ENCODE measurements at regions not wholly inside any gene's neighbourhood (a gene's known extent, or its start where the extent isn't known, plus 50 kb on each side); places are given as distances from the start of the nearest gene placed in this dataset.

- no peaks in the 10 kb centered on the region for H3K4me1 Mint-ChIP-seq
- Histone ChIP-seq H3K4me1 (ENCODE audit: control insufficient read depth in 1 of 2, insufficient read depth in 2 of 2, low read length in 2 of 2) (no peaks in the 10 kb centered on the region), H3K27me3 (ENCODE audit: control insufficient read depth in 2 of 2, insufficient read depth in 2 of 2, low read length in 2 of 2) (no peaks in the 10 kb centered on the region), H3K27ac (ENCODE audit: low read depth in 1 of 2, low read length in 2 of 2) (no peak overlapping the region), H2AFZ (ENCODE audit: insufficient read depth, low read depth, low read length, poor library complexity, severe bottlenecking) (no peak overlapping the region), H3K4me3 (replicated peaks in 1 of 3; ENCODE audit: low read depth in 2 of 3, low read length in 3 of 3) (no peak overlapping the region), H3K9me3 (replicated peaks in 1 of 2; ENCODE audit: control insufficient read depth in 1 of 2, insufficient read depth in 1 of 2, low read length in 2 of 2) (no peaks in the 10 kb centered on the region), H4K20me1 (ENCODE audit: insufficient read depth, low read length) (no peaks in the 10 kb centered on the region), H3K36me3 (replicated peaks in 1 of 2; ENCODE audit: control insufficient read depth in 1 of 2, insufficient read depth in 2 of 2, low read length in 2 of 2) (no peaks in the 10 kb centered on the region), H3K9ac (ENCODE audit: insufficient read depth, low read length, poor library complexity, severe bottlenecking) (no peak overlapping the region), H3K79me2 (ENCODE audit: insufficient read depth, low read length) (no peaks in the 10 kb centered on the region), H3K4me2 (replicated peaks; ENCODE audit: extremely low read depth, low read length, poor library complexity, severe bottlenecking) (no peak overlapping the region)
- TF ChIP-seq CTCF (IDR thresholded peaks at IDR 0.05) = no peak
- WGBS (ENCODE audit: insufficient coverage) = 79% methylated on average over 7 of the region's 8 CpGs
- no peak for DNase-seq
- intact Hi-C loops (cut with micrococcal nuclease) = no loop called here
- H3K27ac Mint-ChIP-seq = no peak overlapping the region
- no peaks in the 10 kb centered on the region for H3K36me3 Mint-ChIP-seq
- H3K4me3 Mint-ChIP-seq = no peak overlapping the region
- peaks cover 0 to 4% (median 0%) of the 10 kb centered on the region in 7 donors for H3K9me3 Mint-ChIP-seq
- peaks cover 4 to 11% (median 9%) of the 10 kb centered on the region in 3 donors for H3K27me3 Mint-ChIP-seq (ENCODE audit: low read depth in 3 of 3)
Observed at GRCh38 chr16:85195271-85195647, 83.0 kb upstream of the CIBAR2 start.

GRCh38 chr16:85195900-85196772, 83.9 kb upstream of the CIBAR2 start:
- no peaks in the 10 kb centered on the region for H3K4me1 Mint-ChIP-seq
- Histone ChIP-seq H3K4me2 (replicated peaks; ENCODE audit: extremely low read depth, low read length, poor library complexity, severe bottlenecking) (no peak overlapping the region), H3K4me3 (replicated peaks in 1 of 3; ENCODE audit: low read depth in 2 of 3, low read length in 3 of 3) (no peak overlapping the region), H3K4me1 (ENCODE audit: control insufficient read depth in 1 of 2, insufficient read depth in 2 of 2, low read length in 2 of 2) (no peaks in the 10 kb centered on the region), H3K9ac (ENCODE audit: insufficient read depth, low read length, poor library complexity, severe bottlenecking) (no peak overlapping the region), H3K9me3 (replicated peaks in 1 of 2; ENCODE audit: control insufficient read depth in 1 of 2, insufficient read depth in 1 of 2, low read length in 2 of 2) (no peaks in the 10 kb centered on the region), H2AFZ (ENCODE audit: insufficient read depth, low read depth, low read length, poor library complexity, severe bottlenecking) (no peak overlapping the region), H4K20me1 (ENCODE audit: insufficient read depth, low read length) (no peaks in the 10 kb centered on the region), H3K27me3 (ENCODE audit: control insufficient read depth in 2 of 2, insufficient read depth in 2 of 2, low read length in 2 of 2) (no peaks in the 10 kb centered on the region), H3K79me2 (ENCODE audit: insufficient read depth, low read length) (no peaks in the 10 kb centered on the region), H3K27ac (ENCODE audit: low read depth in 1 of 2, low read length in 2 of 2) (no peak overlapping the region), H3K36me3 (replicated peaks in 1 of 2; ENCODE audit: control insufficient read depth in 1 of 2, insufficient read depth in 2 of 2, low read length in 2 of 2) (no peaks in the 10 kb centered on the region)
- no peak for TF ChIP-seq CTCF (IDR thresholded peaks at IDR 0.05)
- no peaks in the 10 kb centered on the region for H3K9me3 Mint-ChIP-seq
- WGBS (ENCODE audit: insufficient coverage) = 93% methylated on average over 20 of the region's 22 CpGs
- H3K4me3 Mint-ChIP-seq = no peak overlapping the region
- peaks cover 4 to 11% (median 6%) of the 10 kb centered on the region in 3 donors for H3K27me3 Mint-ChIP-seq (ENCODE audit: low read depth in 3 of 3)
- H3K36me3 Mint-ChIP-seq = no peaks in the 10 kb centered on the region
- no peak for DNase-seq
- intact Hi-C loops (cut with micrococcal nuclease) = no loop called here
- no peak overlapping the region for H3K27ac Mint-ChIP-seq

Data from CD14-positive monocyte (primary cell).